ENCODE measurements at regions not wholly inside any gene's neighbourhood (a gene's known extent, or its start where the extent isn't known, plus 50 kb on each side); places are given as distances from the start of the nearest gene placed in this dataset.
"Not testable (repeated sequence)": the region's sequence is repeated elsewhere in the genome, so short reads cannot be mapped to it uniquely, and the experiment has no call there.

DNA sequence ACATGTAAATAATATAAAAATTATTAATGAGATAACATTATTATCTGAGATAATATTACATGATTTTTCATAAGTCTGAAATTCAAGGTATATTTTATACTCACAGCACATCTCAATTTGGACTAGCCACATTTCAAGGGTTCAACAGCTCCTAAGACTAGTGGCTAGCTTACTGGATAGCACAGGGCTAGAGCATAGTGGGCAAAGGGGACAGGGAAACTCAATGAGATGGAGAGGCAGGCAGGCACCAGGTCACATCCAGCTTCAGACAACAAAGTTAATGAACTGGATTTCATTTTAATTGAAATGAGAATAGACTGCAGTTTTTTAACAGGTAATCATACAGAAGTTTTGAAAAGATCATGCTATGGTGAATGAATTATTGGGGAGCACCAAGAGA, 137.4 kb downstream of the NBPF8 start:
- not testable (repeated sequence) for DNase-seq

- peak; percentile 59 for DNase-seq
Measured at GRCh38 chr1:120557605-120558302, 142.9 kb downstream of the NBPF8 start.

DNA sequence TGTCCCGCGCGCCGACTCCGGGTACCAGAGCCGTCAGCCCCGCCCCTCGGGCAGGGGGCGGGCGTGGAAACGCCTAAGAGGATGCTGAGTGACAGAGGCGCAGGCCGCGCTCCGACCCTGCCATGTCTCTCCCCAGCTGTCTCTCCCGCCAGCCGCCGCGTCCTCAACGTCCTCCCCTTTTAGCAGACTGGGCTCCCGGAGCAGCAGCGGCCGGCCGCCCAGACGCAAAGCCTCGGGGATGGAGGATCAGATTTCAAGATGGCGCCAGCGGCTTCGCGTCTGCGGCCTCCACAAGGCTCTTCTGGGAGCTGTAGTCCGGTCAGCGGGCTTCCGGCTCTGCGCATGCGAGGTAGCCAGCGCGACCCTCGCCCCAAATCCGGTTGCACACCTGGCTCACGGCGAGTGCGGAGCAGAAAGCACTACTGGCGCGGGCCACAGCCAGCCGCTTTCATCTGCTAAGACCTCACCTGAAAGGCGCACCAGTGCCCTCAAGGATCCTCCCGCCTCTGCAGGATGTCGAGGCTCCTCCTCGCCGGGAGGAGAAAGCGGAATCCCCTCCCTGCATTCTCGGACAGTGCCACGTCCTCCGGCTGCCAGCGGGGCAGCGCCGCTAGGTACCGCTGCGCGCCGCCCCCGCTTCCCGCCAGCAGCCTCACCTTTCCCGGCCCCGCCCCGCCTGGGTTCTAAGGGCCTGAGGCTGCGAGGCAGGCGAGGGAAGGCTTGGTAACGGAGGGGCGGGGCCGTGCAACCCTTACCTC, 143.6 kb downstream of the NBPF8 start:
- DNase-seq, result peak; percentile 87

GRCh38 chr1:120561767-120562166, 146.9 kb downstream of the NBPF8 start:
- not testable (repeated sequence) for DNase-seq

DNA sequence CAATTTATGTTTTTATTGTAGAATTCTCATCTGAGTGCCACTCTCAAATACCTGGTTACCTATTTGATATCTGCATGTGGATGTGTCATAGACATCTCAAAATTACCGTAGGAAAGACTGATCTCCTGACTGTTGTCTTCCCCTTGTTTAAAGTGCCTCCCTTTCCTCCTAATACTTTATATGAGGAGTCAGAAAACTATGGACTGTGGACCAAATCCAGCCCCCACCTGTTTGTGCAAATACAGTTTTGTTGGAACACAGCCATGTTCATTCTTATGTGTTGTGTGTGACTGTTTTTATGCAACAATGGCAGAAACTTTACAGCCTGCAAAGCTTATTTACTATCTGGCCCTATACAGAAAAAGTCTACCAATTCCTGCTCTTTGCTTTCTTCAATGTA, 150.6 kb downstream of the NBPF8 start:
- not testable (repeated sequence) for DNase-seq

GRCh38 chr1:120567620-120568019, 152.8 kb downstream of the NBPF8 start:
- DNase-seq, result not testable (repeated sequence)

- DNase-seq, result not testable (repeated sequence)
Measured at GRCh38 chr1:120575201-120575600, 148.5 kb upstream of the NBPF26 start.

DNA sequence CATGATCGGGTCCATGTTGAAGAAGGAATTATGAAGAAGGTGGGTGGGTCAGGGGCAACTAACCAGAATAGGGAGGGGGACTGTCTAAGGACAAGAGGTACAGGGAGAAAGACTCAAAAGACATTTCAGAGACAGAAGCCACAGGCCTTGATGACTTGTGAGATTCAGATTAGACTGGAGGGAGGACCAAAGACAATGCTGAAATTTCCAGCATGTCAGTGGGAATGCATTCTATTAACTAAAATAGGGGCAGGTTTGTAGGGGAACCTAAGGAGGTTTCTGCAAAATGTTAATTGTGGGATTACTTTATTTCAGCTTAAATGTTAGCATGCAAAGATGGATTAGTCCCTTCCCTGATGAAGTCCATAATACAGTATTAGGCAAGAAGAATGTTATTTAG, 141.6 kb upstream of the NBPF26 start:
- DNase-seq, result not testable (repeated sequence)

DNA sequence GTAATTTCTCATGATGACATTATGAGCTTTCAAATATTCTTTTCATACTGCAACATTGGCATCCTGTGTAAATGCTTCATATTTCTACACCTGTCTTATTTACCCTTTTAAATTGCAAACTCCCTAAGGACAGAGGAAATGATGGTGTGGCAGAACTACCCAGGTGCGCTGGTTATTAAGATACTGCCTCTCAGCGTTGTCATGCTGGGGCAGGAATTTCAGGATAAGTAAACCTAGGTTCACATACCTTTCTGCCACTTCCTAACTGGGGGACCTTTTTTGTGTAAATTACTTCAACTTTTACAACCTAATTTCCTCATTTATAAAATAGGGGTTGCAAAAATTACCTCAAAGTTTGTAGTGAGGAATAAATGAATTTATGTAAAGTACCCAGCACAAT, 137.7 kb upstream of the NBPF26 start:
- DNase-seq, result not testable (repeated sequence)

- not testable (repeated sequence) for DNase-seq
Measured at GRCh38 chr1:120588811-120589210, 134.9 kb upstream of the NBPF26 start.

GRCh38 chr1:120591774-120592173, 132.0 kb upstream of the NBPF26 start:
- not testable (repeated sequence) for DNase-seq

GRCh38 chr1:120592943-120593342, 130.8 kb upstream of the NBPF26 start:
- DNase-seq, result not testable (repeated sequence)

GRCh38 chr1:120593648-120594047, 130.1 kb upstream of the NBPF26 start:
- not testable (repeated sequence) for DNase-seq

DNA sequence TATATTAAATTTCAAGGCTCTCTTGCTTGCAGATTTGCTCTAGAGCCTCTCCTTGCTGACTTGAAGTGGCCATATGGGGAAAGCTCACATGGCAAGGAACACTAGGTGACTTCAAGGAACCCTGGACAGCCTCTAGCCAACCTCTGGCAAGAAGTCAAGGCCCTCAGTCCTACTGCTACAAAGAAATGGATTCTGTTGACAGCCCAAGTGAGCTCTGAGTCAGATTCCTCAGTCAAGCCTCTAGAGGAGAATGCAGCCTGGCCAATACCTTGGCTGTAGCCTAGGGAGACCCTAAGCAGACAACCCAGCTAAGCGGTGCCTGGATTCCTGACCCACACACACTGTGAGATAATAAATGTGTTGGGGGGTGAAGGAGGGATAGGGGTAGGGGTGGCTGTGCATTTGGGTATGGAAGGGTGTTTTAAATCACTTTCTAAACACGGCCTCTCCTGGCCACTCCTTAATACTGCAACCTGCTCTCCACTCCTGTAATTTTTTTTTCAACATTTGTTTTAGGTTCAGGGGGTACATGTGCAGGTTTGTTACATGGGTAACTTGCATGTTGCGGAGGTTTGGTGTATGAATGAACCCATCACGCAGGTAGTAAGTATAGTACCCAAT, 125.3 kb upstream of the NBPF26 start:
- DNase-seq, result not testable (repeated sequence)

GRCh38 chr1:120599511-120599910, 124.2 kb upstream of the NBPF26 start:
- not testable (repeated sequence) for DNase-seq

DNA sequence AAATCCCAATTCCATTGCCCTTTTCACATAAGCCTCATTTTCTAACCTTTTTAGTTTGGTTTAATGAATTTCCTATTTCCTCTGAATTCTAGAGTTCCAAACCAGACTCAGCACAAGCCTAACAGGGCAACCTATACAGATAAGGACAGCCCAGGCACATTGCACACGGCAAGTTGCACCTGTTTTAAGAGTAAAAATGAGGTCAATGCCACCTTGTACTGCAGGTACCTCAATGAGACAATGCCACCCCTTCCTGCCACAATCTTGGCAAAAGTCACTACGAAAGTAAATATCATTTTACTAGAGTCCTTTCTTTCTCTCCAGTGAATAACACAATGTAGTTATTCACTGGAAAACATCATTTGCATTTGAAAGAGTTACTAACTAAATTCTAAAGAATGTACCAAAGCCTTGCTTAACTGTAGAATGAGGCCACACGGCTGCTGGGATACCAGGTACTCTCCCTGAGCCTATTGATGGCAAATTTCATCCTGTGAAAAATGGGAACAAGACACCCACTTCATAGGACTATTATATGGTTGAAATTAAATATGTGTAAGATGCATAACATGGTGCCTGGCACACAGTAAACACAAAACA, 123.2 kb upstream of the NBPF26 start:
- DNase-seq, result not testable (repeated sequence)

GRCh38 chr1:120607882-120608281, 115.9 kb upstream of the NBPF26 start:
- DNase-seq, result not testable (repeated sequence)

DNA sequence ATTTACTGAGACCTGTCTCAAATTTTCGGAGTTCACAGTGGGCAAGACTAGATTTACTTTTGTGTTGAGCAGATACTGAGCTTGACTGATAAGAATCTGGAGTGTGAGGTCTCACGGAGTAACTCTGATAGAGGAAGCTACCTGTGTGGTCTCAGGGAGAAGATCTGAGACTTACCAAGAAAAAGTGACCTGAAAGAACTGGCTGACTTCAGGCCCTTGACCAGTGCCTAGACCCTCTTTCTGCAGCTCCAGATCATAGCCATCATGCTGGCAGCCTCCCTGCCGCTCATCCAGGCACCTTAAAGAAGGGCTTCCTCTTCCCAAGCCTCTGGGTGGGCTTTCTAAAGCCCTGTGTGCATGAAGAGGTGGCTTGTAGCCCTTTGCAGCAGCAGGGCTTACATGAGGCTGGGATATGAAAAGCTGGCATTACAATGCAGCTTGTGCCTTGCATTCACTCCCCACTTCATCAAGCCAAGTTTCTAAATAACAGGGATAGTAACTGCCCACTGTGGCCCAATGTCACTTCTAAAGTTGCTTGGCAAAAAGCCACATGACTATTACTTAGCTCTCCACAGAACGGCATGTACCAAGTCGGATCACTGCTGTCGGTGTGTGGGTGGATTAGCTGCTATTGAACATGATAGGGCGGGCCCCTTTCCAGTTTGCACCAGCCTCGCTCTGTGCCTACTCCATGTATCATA, 115.3 kb upstream of the NBPF26 start:
- not testable (repeated sequence) for DNase-seq

- DNase-seq, result not testable (repeated sequence)
Measured at GRCh38 chr1:120609015-120609573, 114.7 kb upstream of the NBPF26 start.

GRCh38 chr1:120609834-120610233, 113.9 kb upstream of the NBPF26 start:
- not testable (repeated sequence) for DNase-seq

- DNase-seq, result not testable (repeated sequence)
Measured at GRCh38 chr1:120614931-120615639, 108.7 kb upstream of the NBPF26 start.

DNA sequence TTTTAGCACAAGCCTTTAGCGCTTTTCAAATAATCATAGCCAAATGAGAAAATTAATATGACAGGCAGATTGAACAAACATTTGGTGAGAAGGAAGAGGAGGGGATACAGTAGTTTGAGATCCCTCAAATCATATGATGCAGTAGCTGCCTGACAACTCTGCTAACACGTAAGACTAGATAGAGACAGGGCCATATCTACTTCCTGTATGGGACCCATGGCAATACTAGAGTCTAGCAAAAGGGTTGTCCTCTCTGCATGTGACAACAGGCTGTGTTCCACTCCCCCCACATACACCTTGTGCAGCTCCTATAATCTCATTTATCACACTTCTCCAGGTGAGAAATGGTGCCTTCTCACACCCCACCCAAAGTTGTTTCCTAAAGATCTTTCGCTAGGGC, 106.3 kb upstream of the NBPF26 start:
- DNase-seq, result not testable (repeated sequence)

All from activated CD8-positive, alpha-beta memory T cell treated with anti-CD3 and anti-CD28 coated beads for 24 hours (primary cell).